Retinal pigment epithelial cell (primary cell): ENCODE measurements at regions not wholly inside any gene's neighbourhood (a gene's known extent, or its start where the extent isn't known, plus 50 kb on each side); places are given as distances from the start of the nearest gene placed in this dataset.

Experiments
- DNase-seq: peaks from one replicate; pipeline ENCODE4 v3.0.0-alpha.2; 2010; ENCODE audit warnings: low read depth
- H3K4me3 ChIP-seq: 2 replicates; pipeline ENCODE4 v1.5.1; 2011; ENCODE audit warnings: mild to moderate bottlenecking, low read length, control low read depth, moderate library complexity
- TF ChIP-seq, protein P1 (sequence below): conservative IDR thresholded peaks from 2 replicates; pipeline ENCODE4 v1.5.1; 2011; ENCODE audit warnings: low read depth, low read length, control low read depth, inconsistent platforms

GRCh38 chr12:107384645-107385044 is 291.3 kb upstream of the CRY1 start:
- TF ChIP-seq, protein P1, sequence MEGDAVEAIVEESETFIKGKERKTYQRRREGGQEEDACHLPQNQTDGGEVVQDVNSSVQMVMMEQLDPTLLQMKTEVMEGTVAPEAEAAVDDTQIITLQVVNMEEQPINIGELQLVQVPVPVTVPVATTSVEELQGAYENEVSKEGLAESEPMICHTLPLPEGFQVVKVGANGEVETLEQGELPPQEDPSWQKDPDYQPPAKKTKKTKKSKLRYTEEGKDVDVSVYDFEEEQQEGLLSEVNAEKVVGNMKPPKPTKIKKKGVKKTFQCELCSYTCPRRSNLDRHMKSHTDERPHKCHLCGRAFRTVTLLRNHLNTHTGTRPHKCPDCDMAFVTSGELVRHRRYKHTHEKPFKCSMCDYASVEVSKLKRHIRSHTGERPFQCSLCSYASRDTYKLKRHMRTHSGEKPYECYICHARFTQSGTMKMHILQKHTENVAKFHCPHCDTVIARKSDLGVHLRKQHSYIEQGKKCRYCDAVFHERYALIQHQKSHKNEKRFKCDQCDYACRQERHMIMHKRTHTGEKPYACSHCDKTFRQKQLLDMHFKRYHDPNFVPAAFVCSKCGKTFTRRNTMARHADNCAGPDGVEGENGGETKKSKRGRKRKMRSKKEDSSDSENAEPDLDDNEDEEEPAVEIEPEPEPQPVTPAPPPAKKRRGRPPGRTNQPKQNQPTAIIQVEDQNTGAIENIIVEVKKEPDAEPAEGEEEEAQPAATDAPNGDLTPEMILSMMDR = no peak
- H3K4me3 ChIP-seq = no peak overlapping the region
- no peak for DNase-seq

DNA sequence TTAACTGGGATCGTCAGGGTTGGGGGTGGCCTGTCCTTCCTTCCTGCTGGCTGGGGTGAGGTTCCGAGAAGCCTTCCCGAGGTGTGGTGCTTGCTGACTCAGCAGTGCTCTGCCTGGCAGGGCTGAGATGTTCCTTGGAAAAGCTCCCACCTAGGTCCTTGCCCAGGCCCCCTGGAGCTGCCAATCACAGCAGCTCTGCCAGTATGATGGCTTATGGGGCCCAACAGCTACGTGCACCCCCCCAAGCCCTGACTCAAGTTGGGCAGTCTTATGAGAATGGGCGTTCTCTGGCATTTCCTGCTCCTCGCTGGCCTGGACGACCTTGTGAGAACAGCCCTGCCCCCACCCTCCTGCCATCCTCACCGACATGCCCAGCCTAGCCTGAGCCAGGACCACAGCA is 292.2 kb upstream of the CRY1 start:
- no peak for DNase-seq
- H3K4me3 ChIP-seq = no peak overlapping the region
- TF ChIP-seq, protein P1 = no peak

GRCh38 chr12:107386569-107386968 is 293.2 kb upstream of the CRY1 start:
- no peak overlapping the region for H3K4me3 ChIP-seq

DNA sequence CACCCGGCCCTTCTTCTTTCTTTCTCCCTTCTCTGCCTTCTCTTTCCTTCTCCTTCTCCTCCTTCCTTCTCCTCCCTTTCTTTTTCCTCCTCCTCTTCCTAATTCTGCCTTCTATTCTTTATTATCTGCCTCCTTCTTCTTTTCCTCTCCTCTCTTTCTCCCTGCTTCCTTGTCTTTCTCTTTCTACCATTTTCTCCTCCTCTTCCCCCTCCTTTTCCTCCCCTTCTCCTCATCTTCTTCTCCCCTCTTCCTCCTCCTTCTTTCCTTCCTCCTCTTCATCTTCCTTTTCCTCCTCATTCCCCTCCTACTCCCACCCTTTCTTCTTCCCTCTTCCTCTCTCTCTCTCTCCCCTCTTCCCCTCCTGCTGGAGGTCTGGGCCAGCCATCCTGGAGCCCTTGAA is 294.9 kb upstream of the CRY1 start:
- no peak for DNase-seq
- TF ChIP-seq, protein P1 = no peak
- no peak overlapping the region for H3K4me3 ChIP-seq

More at GRCh38 chr12:107386569-107386968, 293.2 kb upstream of the CRY1 start:
- TF ChIP-seq, protein P1 = no peak
- DNase-seq = no peak

- TF ChIP-seq, protein P1 = no peak
- H3K4me3 ChIP-seq = no peak overlapping the region
- no peak for DNase-seq
Measured at GRCh38 chr12:107390414-107390813, 295.2 kb upstream of the PWP1 start.

DNA sequence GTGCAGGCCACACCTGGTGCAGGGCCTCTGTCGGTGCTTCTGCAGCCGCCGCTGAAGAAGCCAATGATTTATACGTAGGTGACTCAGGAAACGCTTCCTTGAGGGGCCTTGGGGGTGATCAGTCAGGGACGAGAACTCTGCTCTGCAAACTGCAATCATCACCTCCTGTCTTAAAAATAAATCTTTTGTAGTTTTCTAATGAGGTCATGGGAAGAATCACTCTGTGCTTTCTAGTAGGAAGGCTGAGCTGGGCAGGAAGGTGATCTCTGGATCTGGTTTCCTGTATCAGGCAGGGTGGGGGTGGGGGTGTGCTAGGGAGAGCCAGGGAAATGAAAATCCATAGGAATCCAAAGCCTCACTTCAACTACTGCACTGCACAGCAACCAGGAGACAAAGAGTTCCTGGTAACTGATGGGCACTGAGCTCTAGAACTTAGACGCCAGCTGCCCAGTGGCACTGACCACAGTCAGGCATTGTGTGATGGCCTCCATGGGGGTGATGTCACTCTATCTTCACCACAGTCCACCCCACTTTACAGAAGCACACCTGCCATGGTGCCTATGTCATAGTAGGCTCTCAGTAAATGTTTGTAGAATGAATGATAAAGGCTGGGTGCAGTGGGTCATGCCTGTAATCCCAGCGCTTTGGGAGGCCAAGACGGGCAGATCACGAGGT is 292.4 kb upstream of the PWP1 start:
- H3K4me3 ChIP-seq = no peak overlapping the region
- TF ChIP-seq, protein P1 = no peak
- DNase-seq = no peak

DNA sequence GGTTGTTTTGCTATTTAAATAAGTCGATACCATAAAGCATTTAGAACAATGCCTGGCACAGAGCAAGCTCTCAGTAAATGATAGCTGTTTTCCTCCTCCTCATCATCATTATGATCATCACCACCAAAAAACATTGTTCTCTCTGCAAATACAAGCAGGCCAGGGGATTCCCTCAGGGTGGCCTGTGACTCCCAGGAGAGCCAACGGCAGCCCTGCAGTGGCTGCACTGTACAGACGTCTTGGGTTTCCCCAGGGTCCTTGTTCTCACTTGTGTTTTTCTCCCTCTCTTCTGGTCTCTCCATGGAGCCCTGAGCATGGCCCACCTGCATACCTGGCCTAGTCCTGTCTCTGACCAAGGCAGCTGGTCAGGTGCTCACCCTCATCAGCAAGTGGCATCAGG is 290.9 kb upstream of the PWP1 start:
- TF ChIP-seq, protein P1 = no peak
- H3K4me3 ChIP-seq = no peak overlapping the region
- no peak for DNase-seq
